ENCODE measurements at regions not wholly inside any gene's neighbourhood (a gene's known extent, or its start where the extent isn't known, plus 50 kb on each side); places are given as distances from the start of the nearest gene placed in this dataset.
A peak's percentile ranks its signal among the peaks of the same experiment; 100 is the strongest.
"Not testable (repeated sequence)": the region's sequence is repeated elsewhere in the genome, so short reads cannot be mapped to it uniquely, and the experiment has no call there.

DNA sequence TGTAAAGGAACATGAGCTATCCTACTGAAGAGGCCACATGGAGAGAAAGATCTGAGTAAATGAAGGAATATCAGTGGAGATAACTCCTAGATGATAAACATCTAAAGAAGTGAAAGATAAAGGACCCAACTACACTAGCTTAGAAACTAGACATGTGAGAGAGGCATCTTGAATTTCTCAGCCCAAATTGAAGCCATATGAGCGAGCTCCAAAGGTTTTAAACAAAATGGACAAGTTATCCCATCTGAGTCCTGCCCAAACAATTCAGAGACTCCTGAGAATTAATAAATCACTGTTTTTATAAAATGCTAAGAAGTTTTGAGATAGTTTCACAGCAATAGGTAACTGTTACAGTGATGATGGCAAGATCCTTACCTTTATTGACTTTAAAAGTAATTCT is 438.9 kb downstream of the NAV3 start:
- DNase-seq: no peak

GRCh38 chr12:78271546-78271945 is 440.9 kb downstream of the NAV3 start:
- DNase-seq: no peak

DNA sequence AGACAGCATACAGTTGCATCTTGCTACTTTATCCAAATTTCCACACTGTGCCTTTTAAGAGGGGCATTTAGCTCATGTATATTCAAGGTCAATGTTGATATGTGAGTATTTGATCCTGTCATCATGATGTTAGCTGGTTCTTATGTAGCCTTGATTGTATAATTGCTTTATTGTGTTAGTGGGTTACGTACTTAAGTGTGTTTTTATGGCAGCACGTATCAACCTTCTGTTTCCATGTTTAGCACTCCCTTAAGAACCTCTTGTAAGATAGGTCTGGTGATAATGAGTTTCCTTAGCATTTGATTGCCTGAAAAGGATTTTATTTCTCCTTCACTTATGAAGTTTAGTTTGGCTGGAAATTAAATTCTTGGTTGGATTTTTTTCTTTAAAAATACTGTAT is 445.2 kb downstream of the NAV3 start:
- no peak for DNase-seq

DNA sequence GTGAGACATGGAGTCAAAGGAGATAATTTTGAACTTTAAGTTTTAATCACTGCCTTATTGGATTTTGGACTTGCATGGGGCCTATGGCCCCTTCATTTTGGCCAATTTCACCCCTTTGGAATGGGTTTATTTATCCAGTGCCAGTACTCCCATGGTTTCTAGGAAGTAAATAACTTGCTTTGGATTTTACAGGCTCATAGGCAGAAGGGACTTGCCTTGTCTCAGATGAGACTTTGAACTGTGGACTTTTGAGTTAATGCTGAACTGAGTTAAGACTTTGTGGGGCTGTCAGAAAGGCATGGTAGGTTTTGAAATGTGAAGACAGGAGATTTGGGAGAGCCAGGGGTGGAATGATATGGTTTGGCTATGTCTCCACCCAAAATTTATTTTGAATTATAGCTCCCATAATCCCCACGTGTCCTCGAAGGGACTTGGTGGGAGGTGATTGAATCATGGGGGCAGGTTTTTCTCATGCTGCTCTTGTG is 448.1 kb downstream of the NAV3 start:
- no peak for DNase-seq

- DNase-seq: no peak
These were observed 448.9 kb downstream of the NAV3 start for GRCh38 chr12:78279567-78279966.

GRCh38 chr12:78281102-78281501 is 450.4 kb downstream of the NAV3 start:
- not testable (repeated sequence) for DNase-seq

- DNase-seq: no peak
These were observed 453.7 kb downstream of the NAV3 start for GRCh38 chr12:78284417-78284816.

- peak; percentile 19 for DNase-seq
These were observed 460.1 kb downstream of the NAV3 start for GRCh38 chr12:78290606-78291345.

DNA sequence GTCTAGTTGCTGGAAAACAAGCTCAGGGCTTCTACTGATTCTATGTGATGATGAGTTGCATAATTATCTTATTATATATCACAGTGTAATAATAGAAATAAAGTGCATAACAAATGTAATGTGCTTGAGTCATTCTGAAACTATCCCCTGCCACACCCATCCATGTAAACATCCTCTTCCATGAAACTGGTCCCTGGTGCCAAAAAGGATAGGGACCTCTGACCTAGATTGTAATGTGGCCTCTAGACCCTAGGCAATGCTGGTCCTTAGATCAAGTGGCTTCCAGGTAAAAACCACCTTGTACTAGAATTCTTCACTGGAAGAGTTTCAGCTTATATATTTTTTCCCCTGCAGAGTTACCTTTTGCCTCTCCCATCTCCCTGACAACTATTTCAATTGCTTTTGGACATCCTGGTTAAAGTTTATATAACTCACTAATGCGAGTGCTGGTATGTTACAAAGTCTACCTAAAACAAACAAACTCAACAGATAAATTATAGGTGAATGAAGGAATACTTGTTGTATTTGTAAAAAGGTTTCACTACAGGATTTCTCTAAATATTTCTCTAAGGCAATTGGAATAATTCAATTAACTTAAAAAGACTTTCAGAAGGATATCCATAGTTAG is 462.5 kb downstream of the NAV3 start:
- DNase-seq: no peak

DNA sequence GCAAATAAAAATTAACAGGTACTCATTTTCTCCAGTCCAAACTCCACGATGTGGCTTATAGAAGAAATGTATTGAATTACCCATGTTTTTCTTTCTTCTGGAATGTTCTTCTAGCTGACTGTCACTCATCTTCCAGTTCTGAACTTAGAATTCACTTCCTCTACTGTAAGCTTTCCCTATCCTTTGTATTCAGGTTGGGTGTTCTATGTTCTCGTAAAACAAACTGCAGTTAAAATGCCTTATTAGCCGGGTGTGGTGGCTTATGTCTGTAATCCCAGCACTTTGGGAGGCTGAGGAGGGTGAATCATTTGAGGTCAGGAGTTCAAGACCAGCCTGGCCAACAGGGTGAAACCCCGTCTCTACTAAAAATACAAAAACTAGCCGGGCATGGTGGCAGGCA is 470.6 kb downstream of the NAV3 start:
- DNase-seq: not testable (repeated sequence)

GRCh38 chr12:78305808-78306207 is 475.1 kb downstream of the NAV3 start:
- no peak for DNase-seq

DNA sequence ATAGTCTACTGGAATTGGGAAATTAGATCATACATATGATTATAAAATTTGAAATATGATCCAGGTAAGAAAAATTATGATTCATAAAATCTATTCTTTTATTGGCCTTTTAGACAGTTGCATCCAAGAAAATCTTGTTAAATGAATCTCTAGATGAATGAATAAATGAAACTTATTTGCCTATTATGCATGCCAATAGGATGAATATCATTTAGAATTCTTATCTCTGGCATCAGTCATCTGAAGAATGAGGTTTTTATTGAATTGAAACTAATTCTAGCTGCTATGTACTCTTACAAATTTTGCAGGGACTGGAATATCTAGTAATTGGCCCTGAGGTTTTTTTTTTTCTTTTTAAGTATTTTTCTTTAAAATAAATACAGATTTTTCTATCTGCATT is 475.5 kb downstream of the NAV3 start:
- no peak for DNase-seq

- no peak for DNase-seq
These were observed 478.0 kb downstream of the NAV3 start for GRCh38 chr12:78308701-78309100.

GRCh38 chr12:78315028-78315427 is 484.3 kb downstream of the NAV3 start:
- DNase-seq: no peak

GRCh38 chr12:78316136-78316535 is 485.4 kb downstream of the NAV3 start:
- DNase-seq: no peak

DNA sequence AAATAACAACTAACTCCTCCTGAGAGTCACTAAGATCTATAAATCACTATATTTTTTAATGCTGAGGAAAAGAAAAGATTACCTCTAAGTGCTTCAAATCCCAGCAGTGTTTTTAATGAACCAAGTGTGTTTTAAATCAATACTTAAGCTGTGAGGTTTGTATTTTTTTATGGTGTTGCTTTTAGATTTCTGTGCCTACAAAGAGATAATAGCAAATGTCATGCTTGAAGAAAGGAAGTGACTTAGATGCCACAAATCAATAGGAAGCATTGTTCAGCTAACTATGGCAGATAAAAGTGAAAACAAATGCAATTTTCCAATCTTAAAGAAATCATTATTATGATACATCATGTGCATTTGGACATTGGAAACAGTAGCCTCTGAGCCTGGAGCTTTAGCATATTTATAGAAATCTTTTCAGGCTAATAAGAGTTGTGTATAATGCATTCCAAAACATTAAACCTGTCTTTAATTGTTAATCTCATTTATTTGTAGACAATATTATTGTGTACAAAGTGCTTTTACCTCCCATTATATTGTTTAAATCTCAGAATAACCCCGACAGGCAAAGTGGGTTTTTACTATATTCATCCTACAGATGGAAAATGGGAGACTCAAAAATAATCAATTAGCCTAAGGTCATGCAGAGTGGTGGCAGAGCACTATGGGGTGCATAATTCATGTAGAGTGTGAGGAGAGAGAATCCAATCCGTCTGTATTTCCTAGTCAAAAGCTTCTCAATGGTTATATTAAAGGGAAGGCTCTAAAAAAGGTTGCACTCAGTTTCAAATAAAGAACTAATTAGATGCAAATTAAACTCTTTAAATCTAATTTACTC is 486.2 kb downstream of the NAV3 start:
- DNase-seq: no peak

GRCh38 chr12:78321696-78322095 is 491.0 kb downstream of the NAV3 start:
- no peak for DNase-seq

GRCh38 chr12:78323226-78323625 is 492.5 kb downstream of the NAV3 start:
- DNase-seq: no peak

DNA sequence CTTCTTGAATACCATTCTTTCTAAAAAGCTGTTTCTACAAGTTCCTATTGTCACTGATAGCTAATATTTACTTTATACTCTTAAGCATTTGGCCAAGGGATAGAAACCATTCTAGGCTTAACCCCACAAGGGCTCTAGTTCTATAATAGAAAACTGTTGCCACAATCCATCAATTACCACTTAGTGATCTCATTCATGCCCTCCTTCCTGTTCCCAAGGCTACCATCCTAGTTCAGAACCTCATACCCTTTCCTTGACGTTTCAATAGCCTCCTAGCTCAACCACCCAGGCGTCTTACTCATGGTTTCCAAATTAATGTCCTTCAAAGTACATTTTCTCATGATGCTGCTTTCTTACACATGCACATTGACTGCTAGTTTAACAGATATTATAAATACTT is 493.5 kb downstream of the NAV3 start:
- DNase-seq: no peak

GRCh38 chr12:78328524-78328923 is 497.8 kb downstream of the NAV3 start:
- no peak for DNase-seq

DNA sequence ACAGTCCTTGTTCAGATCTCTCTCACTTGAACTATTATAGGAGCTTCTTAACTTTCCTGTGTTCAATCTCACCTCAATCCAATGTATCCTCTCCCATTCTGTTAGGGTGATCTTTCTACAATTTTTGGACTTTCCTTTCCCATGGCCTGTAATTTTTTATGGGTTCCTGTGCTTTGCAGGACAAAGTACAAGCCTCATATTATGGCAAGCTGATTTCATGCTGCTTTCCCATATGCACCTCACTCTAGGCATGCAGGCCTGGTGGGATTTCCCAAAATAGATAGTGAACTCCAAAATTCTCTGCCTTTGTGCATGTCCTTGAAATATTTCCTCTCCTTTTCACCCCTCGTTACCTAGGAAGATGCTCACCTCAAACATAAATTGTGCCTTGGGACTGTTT is 499.4 kb downstream of the NAV3 start:
- no peak for DNase-seq

DNA sequence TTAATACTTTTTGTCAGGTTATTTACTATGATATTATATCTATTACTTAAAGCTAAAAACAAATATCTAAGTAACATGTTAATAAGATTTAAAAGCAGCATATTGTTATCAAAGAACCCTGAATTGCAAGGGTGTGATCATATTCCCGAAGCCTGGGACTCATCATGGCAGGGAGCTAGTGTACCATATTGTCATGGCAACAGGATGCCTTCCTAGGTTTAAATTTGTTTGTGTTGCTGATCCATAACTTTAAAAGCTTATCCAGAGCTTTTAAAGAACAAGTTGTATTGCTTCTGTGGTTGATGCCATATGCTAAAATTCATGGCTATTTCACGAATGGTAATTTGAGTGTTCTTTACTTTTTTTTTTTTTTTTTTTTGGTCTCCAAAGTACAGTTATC is 500.5 kb downstream of the NAV3 start:
- no peak for DNase-seq

GRCh38 chr12:78331753-78332152 is 501.1 kb downstream of the NAV3 start:
- no peak for DNase-seq
